Stimulated activated CD4-positive, alpha-beta T cell treated with anti-CD3 and anti-CD28 coated beads, Interleukin-1b, Interleukin-23, amount 100 ng/mL, for 24 hours (primary cell): ENCODE measurements at regions not wholly inside any gene's neighbourhood (a gene's known extent, or its start where the extent isn't known, plus 50 kb on each side); places are given as distances from the start of the nearest gene placed in this dataset.

Source experiments
- DNase-seq, 4 experiments: peaks; one replicate each; pipeline ENCODE4 v3.0.0-alpha.2; 2020; ENCODE audit warnings: low read depth in 4 of 4, low spot score in 1 of 4

GRCh38 chr18:40608226-40608625 is 1346.8 kb upstream of the PIK3C3 start:
- no peak for DNase-seq

- DNase-seq, result no peak
Observed at GRCh38 chr18:40607542-40608148, 1347.4 kb upstream of the PIK3C3 start.

GRCh38 chr18:40606996-40607395 is 1348.0 kb upstream of the PIK3C3 start:
- DNase-seq, result no peak

- DNase-seq, result no peak
Observed at GRCh38 chr18:40583671-40584070, 1371.4 kb upstream of the PIK3C3 start.

GRCh38 chr18:40582105-40582504 is 1372.9 kb upstream of the PIK3C3 start:
- no peak for DNase-seq

GRCh38 chr18:40577981-40578365 is 1377.1 kb upstream of the PIK3C3 start:
- no peak for DNase-seq

GRCh38 chr18:40577239-40577980 is 1377.6 kb upstream of the PIK3C3 start:
- DNase-seq, result no peak

- DNase-seq, result no peak
Observed at GRCh38 chr18:40576507-40577115, 1378.4 kb upstream of the PIK3C3 start.

- DNase-seq, result no peak
Observed at GRCh38 chr18:40570615-40571014, 1384.4 kb upstream of the PIK3C3 start.

GRCh38 chr18:40569605-40570004 is 1385.4 kb upstream of the PIK3C3 start:
- no peak for DNase-seq

GRCh38 chr18:40566510-40566844 is 1388.6 kb upstream of the PIK3C3 start:
- no peak for DNase-seq

GRCh38 chr18:40565805-40566509 is 1389.1 kb upstream of the PIK3C3 start:
- no peak for DNase-seq

- no peak for DNase-seq
Observed at GRCh38 chr18:40559556-40559955, 1395.5 kb upstream of the PIK3C3 start.

- no peak for DNase-seq
Observed at GRCh38 chr18:40558706-40559392, 1396.2 kb upstream of the PIK3C3 start.

GRCh38 chr18:40555914-40556313 is 1399.1 kb upstream of the PIK3C3 start:
- no peak for DNase-seq

GRCh38 chr18:40553029-40553428 is 1402.0 kb upstream of the PIK3C3 start:
- no peak for DNase-seq

- no peak for DNase-seq
Observed at GRCh38 chr18:40546875-40547274, 1408.2 kb upstream of the PIK3C3 start.

- DNase-seq, result no peak
Observed at GRCh38 chr18:40534723-40535122, 1420.3 kb upstream of the PIK3C3 start.

GRCh38 chr18:40532046-40532445 is 1423.0 kb upstream of the PIK3C3 start:
- DNase-seq, result no peak

- no peak for DNase-seq
Observed at GRCh38 chr18:40531051-40531450, 1424.0 kb upstream of the PIK3C3 start.

GRCh38 chr18:40529478-40529877 is 1425.6 kb upstream of the PIK3C3 start:
- DNase-seq, result no peak
